22Rv1 (cell line): ENCODE measurements at regions not wholly inside any gene's neighbourhood (a gene's known extent, or its start where the extent isn't known, plus 50 kb on each side); places are given as distances from the start of the nearest gene placed in this dataset.

ENCODE experiments used
- ZFX ChIP-seq: fragments of 450-650 bp; IDR thresholded peaks from 2 replicates; pipeline ENCODE4 v1.6.1; 2017; ENCODE audit warnings: antibody characterized with exemption, borderline replicate concordance
- TF ChIP-seq, protein P1 (sequence below): fragments of 450-650 bp; IDR thresholded peaks from 2 replicates; pipeline ENCODE4 v1.5.1; 2017; ENCODE audit warnings: mild to moderate bottlenecking

DNA sequence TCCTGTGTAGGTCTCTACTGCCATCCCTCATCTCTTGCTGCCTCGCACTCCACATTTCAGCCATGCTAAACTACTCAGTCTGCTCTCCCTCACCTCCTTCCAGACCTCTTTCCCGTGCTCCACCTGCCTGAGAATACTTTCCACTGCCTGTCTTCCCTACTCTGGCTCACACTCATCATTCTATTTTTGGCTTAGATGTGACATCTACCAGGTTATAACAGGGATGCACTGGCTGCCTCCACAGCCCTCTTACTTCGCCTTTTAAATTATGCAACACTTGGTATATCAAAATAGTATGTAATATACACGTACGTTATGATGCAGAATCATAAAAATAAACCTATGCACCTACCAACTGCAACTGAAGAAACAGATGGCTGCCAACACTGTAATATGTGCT, 222.8 kb upstream of the DTNBP1 start:
- TF ChIP-seq, protein P1, sequence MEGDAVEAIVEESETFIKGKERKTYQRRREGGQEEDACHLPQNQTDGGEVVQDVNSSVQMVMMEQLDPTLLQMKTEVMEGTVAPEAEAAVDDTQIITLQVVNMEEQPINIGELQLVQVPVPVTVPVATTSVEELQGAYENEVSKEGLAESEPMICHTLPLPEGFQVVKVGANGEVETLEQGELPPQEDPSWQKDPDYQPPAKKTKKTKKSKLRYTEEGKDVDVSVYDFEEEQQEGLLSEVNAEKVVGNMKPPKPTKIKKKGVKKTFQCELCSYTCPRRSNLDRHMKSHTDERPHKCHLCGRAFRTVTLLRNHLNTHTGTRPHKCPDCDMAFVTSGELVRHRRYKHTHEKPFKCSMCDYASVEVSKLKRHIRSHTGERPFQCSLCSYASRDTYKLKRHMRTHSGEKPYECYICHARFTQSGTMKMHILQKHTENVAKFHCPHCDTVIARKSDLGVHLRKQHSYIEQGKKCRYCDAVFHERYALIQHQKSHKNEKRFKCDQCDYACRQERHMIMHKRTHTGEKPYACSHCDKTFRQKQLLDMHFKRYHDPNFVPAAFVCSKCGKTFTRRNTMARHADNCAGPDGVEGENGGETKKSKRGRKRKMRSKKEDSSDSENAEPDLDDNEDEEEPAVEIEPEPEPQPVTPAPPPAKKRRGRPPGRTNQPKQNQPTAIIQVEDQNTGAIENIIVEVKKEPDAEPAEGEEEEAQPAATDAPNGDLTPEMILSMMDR: no peak
- TF ChIP-seq ZFX: no peak
